Upper lobe of right lung (tissue), 1 donor: ENCODE measurements at regions not wholly inside any gene's neighbourhood (a gene's known extent, or its start where the extent isn't known, plus 50 kb on each side); places are given as distances from the start of the nearest gene placed in this dataset.

Experiments
- ATAC-seq: fragments of 200-7000 bp; cut with Tn5 transposase; one replicate; pipeline ENCODE4 v1.9.1; 2020; ENCODE audit warnings: mild to moderate bottlenecking, moderate library complexity
- DNase-seq: peaks from one replicate; pipeline ENCODE4 v3.0.0-alpha.2; 2020
- H3K27ac ChIP-seq: fragments of 200-600 bp; one replicate; pipeline ENCODE4 v1.8.0; 2022
- H3K27me3 ChIP-seq: fragments of 200-600 bp; one replicate; pipeline ENCODE4 v1.8.0; 2022; ENCODE audit warnings: mild to moderate bottlenecking
- H3K36me3 ChIP-seq: fragments of 200-600 bp; one replicate; pipeline ENCODE4 v1.8.0; 2022
- H3K4me1 ChIP-seq: fragments of 200-600 bp; one replicate; pipeline ENCODE4 v1.8.0; 2022
- H3K4me3 ChIP-seq: fragments of 200-600 bp; one replicate; pipeline ENCODE4 v1.8.0; 2022; ENCODE audit warnings: mild to moderate bottlenecking
- H3K9me3 ChIP-seq: fragments of 200-600 bp; one replicate; pipeline ENCODE4 v1.8.0; 2022
- CTCF ChIP-seq: fragments of 200-600 bp; IDR thresholded peaks from one replicate; pipeline ENCODE4 v1.8.0; 2022; ENCODE audit warnings: antibody characterized with exemption
- intact Hi-C: fragments of 100-400 bp; cut with DNase I; formaldehyde crosslinking; loops from one replicate; pipeline ENCODE4 v1.11.0; 2022
- donor health status: DM: no; HTN: yes; CAD: no; lungs with severe emphysema.

- no peaks in the 10 kb centered on the region for H3K4me1 ChIP-seq
- TF ChIP-seq CTCF, result no peak
- DNase-seq, result peak; percentile 76
- H3K27ac ChIP-seq, result peak overlapping the region; percentile 70
- H3K27me3 ChIP-seq, result no peaks in the 10 kb centered on the region
- intact Hi-C loops, result no loop called here
- H3K36me3 ChIP-seq, result no peaks in the 10 kb centered on the region
- H3K4me3 ChIP-seq, result no peak overlapping the region
- H3K9me3 ChIP-seq, result no peaks in the 10 kb centered on the region
- peak; percentile 96 for ATAC-seq
Observed at GRCh38 chr5:67998709-67999261, 216.8 kb upstream of the PIK3R1 start.

- TF ChIP-seq CTCF, result no peak
- no peak overlapping the region for H3K4me3 ChIP-seq
Observed at GRCh38 chr5:67997892-67998457, 217.6 kb upstream of the PIK3R1 start.

DNA sequence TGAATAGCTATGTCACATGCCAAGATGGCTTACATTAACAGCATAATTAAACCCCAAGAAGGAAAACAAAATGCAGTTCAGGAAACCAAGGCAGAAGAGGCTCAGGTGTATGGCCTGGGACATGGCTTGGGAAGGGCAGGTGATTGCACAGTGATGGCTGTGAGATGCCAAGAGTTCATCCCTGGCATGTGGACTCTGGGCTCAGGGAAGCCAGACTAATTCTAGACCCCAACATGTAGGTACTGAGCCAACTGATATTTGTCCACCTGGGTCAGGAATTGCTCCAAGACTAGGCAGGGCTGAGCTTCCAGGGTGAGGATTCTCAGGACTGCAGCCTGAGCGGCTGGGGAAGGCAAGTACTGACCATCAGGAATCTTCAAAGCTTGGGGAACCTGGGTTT, 218.4 kb upstream of the PIK3R1 start:
- DNase-seq (no peak), ATAC-seq (no peak)
- no peak overlapping the region for H3K4me3 ChIP-seq
- H3K27ac ChIP-seq, result no peak overlapping the region
- intact Hi-C loops, result no loop called here
- H3K9me3 ChIP-seq, result no peaks in the 10 kb centered on the region
- no peaks in the 10 kb centered on the region for H3K36me3 ChIP-seq
- TF ChIP-seq CTCF, result no peak
- H3K27me3 ChIP-seq, result no peaks in the 10 kb centered on the region
- peaks cover 4% of the 10 kb centered on the region for H3K4me1 ChIP-seq

More at GRCh38 chr5:67997892-67998457, 217.6 kb upstream of the PIK3R1 start:
- H3K9me3 ChIP-seq, result no peaks in the 10 kb centered on the region
- H3K27me3 ChIP-seq, result no peaks in the 10 kb centered on the region
- ATAC-seq, result no peak
- H3K4me1 ChIP-seq, result no peaks in the 10 kb centered on the region
- intact Hi-C loops, result no loop called here
- peak overlapping the region; percentile 40 for H3K27ac ChIP-seq
- no peak for DNase-seq
- no peaks in the 10 kb centered on the region for H3K36me3 ChIP-seq

DNA sequence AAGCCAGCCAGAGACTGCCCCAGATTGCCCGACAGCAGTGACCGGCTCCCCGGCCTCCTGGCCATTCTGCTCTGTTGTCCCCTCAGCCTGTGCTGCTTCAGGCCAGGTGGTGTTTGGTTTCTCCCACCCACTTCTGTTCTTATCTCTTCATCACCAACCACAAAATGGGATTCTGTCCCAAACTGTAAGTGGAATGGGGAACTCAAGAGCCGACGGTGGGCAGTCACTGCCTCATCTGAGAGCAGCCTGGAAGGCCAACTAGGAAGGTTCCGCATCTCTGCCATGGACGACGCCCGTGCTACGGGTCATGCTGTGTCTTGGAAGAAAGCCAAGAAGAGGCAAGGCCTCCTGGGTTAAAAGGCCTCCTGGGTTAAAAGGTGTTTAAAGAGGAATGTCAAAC, 219.0 kb upstream of the PIK3R1 start:
- Histone ChIP-seq H3K4me3 (no peak overlapping the region), H3K27me3 (no peaks in the 10 kb centered on the region), H3K4me1 (peaks cover 4% of the 10 kb centered on the region), H3K27ac (no peak overlapping the region), H3K9me3 (no peaks in the 10 kb centered on the region), H3K36me3 (no peaks in the 10 kb centered on the region)
- ATAC-seq (no peak), DNase-seq (no peak)
- intact Hi-C loops, result no loop called here
- TF ChIP-seq CTCF, result no peak

GRCh38 chr5:67992923-67993322, 222.6 kb upstream of the PIK3R1 start:
- ATAC-seq (no peak), DNase-seq (no peak)
- H3K4me3 ChIP-seq, result no peak overlapping the region
- H3K9me3 ChIP-seq, result no peaks in the 10 kb centered on the region
- H3K4me1 ChIP-seq, result peaks cover 4% of the 10 kb centered on the region
- intact Hi-C loops, result no loop called here
- no peaks in the 10 kb centered on the region for H3K27me3 ChIP-seq
- no peaks in the 10 kb centered on the region for H3K36me3 ChIP-seq
- H3K27ac ChIP-seq, result no peak overlapping the region
- no peak for TF ChIP-seq CTCF

- Histone ChIP-seq H3K36me3 (no peaks in the 10 kb centered on the region), H3K27me3 (no peaks in the 10 kb centered on the region), H3K4me3 (no peak overlapping the region), H3K4me1 (peaks cover 4% of the 10 kb centered on the region), H3K27ac (no peak overlapping the region), H3K9me3 (no peaks in the 10 kb centered on the region)
- ATAC-seq, result peak; percentile 28
- no peak for DNase-seq
- intact Hi-C loops, result no loop called here
- TF ChIP-seq CTCF, result no peak
Observed at GRCh38 chr5:67989456-67989855, 226.1 kb upstream of the PIK3R1 start.
